DMS 273 (cell line): ENCODE measurements at regions not wholly inside any gene's neighbourhood (a gene's known extent, or its start where the extent isn't known, plus 50 kb on each side); places are given as distances from the start of the nearest gene placed in this dataset.
"Not testable (repeated sequence)": the region's sequence is repeated elsewhere in the genome, so short reads cannot be mapped to it uniquely, and the experiment has no call there.

Source experiments
- DNase-seq: peaks from one replicate; lab custom pipeline; 2025; ENCODE audit not compliant: unreplicated experiment; lab: John Stamatoyannopoulos, UW

GRCh38 chr2:101610750-101611315 lies 86.7 kb upstream of the MAP4K4 start:
- DNase-seq, result no peak

- DNase-seq, result no peak
Measured at GRCh38 chr2:101609433-101609832, 88.1 kb upstream of the MAP4K4 start.

- no peak for DNase-seq
Measured at GRCh38 chr2:101608408-101609310, 88.8 kb upstream of the MAP4K4 start.

GRCh38 chr2:101597347-101597944 lies 100.1 kb upstream of the MAP4K4 start:
- DNase-seq, result no peak

- DNase-seq, result no peak
Measured at GRCh38 chr2:101596333-101596732, 101.2 kb upstream of the MAP4K4 start.

GRCh38 chr2:101587251-101587650 lies 110.3 kb upstream of the MAP4K4 start:
- no peak for DNase-seq

- DNase-seq, result no peak
Measured at GRCh38 chr2:101583861-101584260, 108.9 kb upstream of the RFX8 start.

GRCh38 chr2:101581675-101582299 lies 106.9 kb upstream of the RFX8 start:
- no peak for DNase-seq

GRCh38 chr2:101580528-101580927 lies 105.6 kb upstream of the RFX8 start:
- DNase-seq, result no peak

- DNase-seq, result no peak
Measured at GRCh38 chr2:101578671-101579070, 103.8 kb upstream of the RFX8 start.

- DNase-seq, result not testable (repeated sequence)
Measured at GRCh38 chr2:101578135-101578534, 103.2 kb upstream of the RFX8 start.

- DNase-seq, result no peak
Measured at GRCh38 chr2:101577173-101577572, 102.3 kb upstream of the RFX8 start.

GRCh38 chr2:101574622-101575021 lies 99.7 kb upstream of the RFX8 start:
- no peak for DNase-seq

- no peak for DNase-seq
Measured at GRCh38 chr2:101571951-101572350, 97.0 kb upstream of the RFX8 start.

- no peak for DNase-seq
Measured at GRCh38 chr2:101569886-101570520, 95.1 kb upstream of the RFX8 start.

GRCh38 chr2:101568969-101569368 lies 94.1 kb upstream of the RFX8 start:
- DNase-seq, result no peak

GRCh38 chr2:101566632-101567228 lies 91.8 kb upstream of the RFX8 start:
- DNase-seq, result no peak

- DNase-seq, result no peak
Measured at GRCh38 chr2:101563849-101564248, 88.9 kb upstream of the RFX8 start.

- no peak for DNase-seq
Measured at GRCh38 chr2:101560780-101561315, 85.9 kb upstream of the RFX8 start.

- DNase-seq, result no peak
Measured at GRCh38 chr2:101559551-101559950, 84.6 kb upstream of the RFX8 start.
